ENCODE measurements at regions not wholly inside any gene's neighbourhood (a gene's known extent, or its start where the extent isn't known, plus 50 kb on each side); places are given as distances from the start of the nearest gene placed in this dataset.

- Histone ChIP-seq H3K27me3 (no peaks in the 10 kb centered on the region), H3K4me1 (no peaks in the 10 kb centered on the region), H3K4me3 (no peak overlapping the region), H3K9me3 (no peaks in the 10 kb centered on the region), H3K36me3 (no peaks in the 10 kb centered on the region), H3K27ac (no peak overlapping the region)
- DNase-seq (no peak), ATAC-seq (no peak)
- intact Hi-C loops (cut with DNase I): no loop called here
- no peak for TF ChIP-seq POLR2A (IDR thresholded peaks at IDR 0.05)
- TF ChIP-seq CTCF (IDR thresholded peaks at IDR 0.05): no peak
These were observed 522.9 kb upstream of the ARRDC3 start for GRCh38 chr5:91906027-91906426.

GRCh38 chr5:91898898-91899297 is 515.8 kb upstream of the ARRDC3 start:
- Histone ChIP-seq H3K36me3 (no peaks in the 10 kb centered on the region), H3K4me3 (no peak overlapping the region), H3K9me3 (peaks cover 0 to 2% (median 0%) of the 10 kb centered on the region in 12 donors), H3K27me3 (no peaks in the 10 kb centered on the region), H3K4me1 (no peaks in the 10 kb centered on the region), H3K27ac (no peak overlapping the region)
- intact Hi-C loops (cut with DNase I): no loop called here
- TF ChIP-seq CTCF (IDR thresholded peaks at IDR 0.05): no peak
- TF ChIP-seq POLR2A (IDR thresholded peaks at IDR 0.05): no peak
- no peak for DNase-seq
- no peak for ATAC-seq
- 60 to 74% (median 66%) methylated on average over 2 of the region's 2 CpGs for WGBS, 4 donors

GRCh38 chr5:91898019-91898418 is 514.9 kb upstream of the ARRDC3 start:
- Histone ChIP-seq H3K9me3 (peaks cover 0 to 7% (median 0%) of the 10 kb centered on the region in 12 donors), H3K27me3 (no peaks in the 10 kb centered on the region), H3K4me1 (no peaks in the 10 kb centered on the region), H3K27ac (no peak overlapping the region), H3K4me3 (no peak overlapping the region), H3K36me3 (no peaks in the 10 kb centered on the region)
- WGBS, 4 donors: 74 to 80% (median 76%) methylated on average over 6 of the region's 6 CpGs
- TF ChIP-seq POLR2A (IDR thresholded peaks at IDR 0.05) (no peak), CTCF (IDR thresholded peaks at IDR 0.05) (no peak)
- intact Hi-C loops (cut with DNase I): no loop called here
- ATAC-seq: no peak
- DNase-seq: no peak

GRCh38 chr5:91888810-91889209 is 505.7 kb upstream of the ARRDC3 start:
- no peaks in the 10 kb centered on the region for H3K27me3 ChIP-seq
- no peaks in the 10 kb centered on the region for H3K36me3 ChIP-seq
- H3K9me3 ChIP-seq: peaks cover 0 to 8% (median 1%) of the 10 kb centered on the region in 12 donors
- no peak overlapping the region for H3K27ac ChIP-seq
- DNase-seq (no peak), ATAC-seq (no peak)
- TF ChIP-seq POLR2A (IDR thresholded peaks at IDR 0.05) (no peak), CTCF (IDR thresholded peaks at IDR 0.05) (no peak)
- intact Hi-C loops (cut with DNase I): no loop called here
- H3K4me3 ChIP-seq: no peak overlapping the region
- 75 to 85% (median 82%) methylated on average over 1 of the region's 1 CpG for WGBS, 4 donors
- H3K4me1 ChIP-seq: no peaks in the 10 kb centered on the region

Measured in heart left ventricle (tissue), 16 donors.